ENCODE measurements at regions not wholly inside any gene's neighbourhood (a gene's known extent, or its start where the extent isn't known, plus 50 kb on each side); places are given as distances from the start of the nearest gene placed in this dataset.
"Not testable (repeated sequence)": the region's sequence is repeated elsewhere in the genome, so short reads cannot be mapped to it uniquely, and the experiment has no call there.

GRCh38 chr9:81335879-81336421 lies 353.4 kb downstream of the TLE1 start:
- DNase-seq: no peak

GRCh38 chr9:81321551-81321950 lies 367.8 kb downstream of the TLE1 start:
- no peak for DNase-seq

DNA sequence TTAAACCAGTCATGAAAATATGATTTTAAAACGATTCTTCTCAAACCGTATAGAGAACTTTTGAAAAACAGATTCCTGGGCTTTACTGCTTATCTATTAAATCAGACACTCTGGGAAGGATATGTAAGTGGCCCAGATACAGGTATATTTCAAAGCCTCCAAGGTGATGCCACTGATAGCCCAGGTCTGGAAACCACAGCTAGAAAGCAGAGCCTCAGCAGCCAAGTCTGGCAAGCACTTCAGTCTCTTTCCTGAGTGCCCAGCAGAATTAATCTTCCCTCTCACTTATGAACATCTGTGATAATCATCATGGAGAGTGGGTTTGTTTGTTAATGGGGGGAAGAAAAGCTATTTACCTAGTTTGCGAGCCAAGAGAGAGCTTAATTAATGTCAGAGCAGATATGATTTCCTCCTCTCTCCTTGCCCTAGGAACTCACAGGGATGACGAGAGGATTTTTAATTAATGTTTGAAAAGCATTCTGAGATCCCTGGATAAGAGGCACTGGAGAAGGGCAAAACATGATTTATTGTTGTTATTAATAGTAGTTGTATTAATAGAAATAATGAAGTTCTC lies 368.4 kb downstream of the TLE1 start:
- no peak for DNase-seq

GRCh38 chr9:81318571-81318970 lies 370.8 kb downstream of the TLE1 start:
- no peak for DNase-seq

- no peak for DNase-seq
Observed at GRCh38 chr9:81317939-81318338, 371.4 kb downstream of the TLE1 start.

DNA sequence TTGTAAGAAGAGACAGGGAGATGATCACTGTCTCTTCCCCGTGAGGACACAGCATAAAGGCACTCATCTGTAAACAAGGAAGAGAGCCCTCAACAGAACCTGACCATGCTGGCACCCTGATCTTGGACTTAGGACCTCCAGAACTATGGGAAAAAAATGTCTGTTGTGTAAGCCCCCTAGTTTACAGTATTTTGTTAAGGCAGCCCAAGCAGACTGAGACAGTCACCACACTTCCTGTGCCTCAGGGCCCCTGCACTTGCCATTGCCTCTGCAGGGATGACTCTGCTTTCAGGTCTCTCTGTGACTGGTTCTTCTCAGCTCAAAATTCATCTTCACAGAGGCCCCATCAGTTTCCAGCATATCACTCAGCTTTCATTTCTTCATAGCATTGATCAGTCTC lies 372.1 kb downstream of the TLE1 start:
- DNase-seq: no peak

DNA sequence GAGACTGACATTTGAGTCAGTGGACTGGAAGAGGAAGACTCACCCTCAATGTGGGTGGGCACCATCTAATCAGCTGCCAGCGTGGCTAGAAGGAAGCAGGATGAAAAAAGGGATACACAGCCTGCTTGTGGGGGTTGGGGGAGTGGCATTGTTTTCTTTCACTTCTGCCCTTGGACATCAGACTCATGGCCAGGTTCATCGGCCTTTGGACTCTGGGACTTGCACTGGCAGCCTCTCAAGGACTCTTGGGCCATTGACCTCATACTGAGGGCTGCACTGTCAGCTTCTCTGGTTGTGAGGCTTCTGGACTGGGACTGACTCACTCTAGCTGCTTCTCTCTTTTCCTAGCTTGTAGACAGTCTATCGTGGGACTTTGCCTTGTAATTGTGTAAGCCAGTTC lies 374.9 kb downstream of the TLE1 start:
- DNase-seq: peak in 1 of 2 donors; percentile 53

GRCh38 chr9:81313877-81314276 lies 375.5 kb downstream of the TLE1 start:
- DNase-seq: no peak

GRCh38 chr9:81312346-81312745 lies 377.0 kb downstream of the TLE1 start:
- DNase-seq: no peak

- no peak for DNase-seq
Observed at GRCh38 chr9:81308404-81308803, 380.9 kb downstream of the TLE1 start.

DNA sequence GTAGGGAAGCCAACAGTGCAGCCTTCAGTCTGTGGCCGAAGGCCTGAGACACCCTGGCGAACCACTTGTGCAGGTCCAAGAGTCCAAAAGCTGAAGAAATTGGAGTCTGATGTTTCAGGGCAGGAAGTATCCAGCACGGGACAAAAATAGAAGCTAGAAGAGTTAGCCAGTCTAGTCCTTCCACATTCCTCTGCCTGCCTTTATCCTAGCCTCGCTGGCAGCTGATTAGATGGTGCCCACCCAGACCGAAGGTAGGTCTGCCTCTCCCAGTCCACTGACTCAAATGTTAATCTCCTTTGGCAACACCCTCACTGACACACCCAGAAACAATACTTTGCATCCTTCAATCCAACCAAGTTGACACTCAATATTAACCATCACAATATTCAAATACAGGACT lies 381.6 kb downstream of the TLE1 start:
- DNase-seq: not testable (repeated sequence)

DNA sequence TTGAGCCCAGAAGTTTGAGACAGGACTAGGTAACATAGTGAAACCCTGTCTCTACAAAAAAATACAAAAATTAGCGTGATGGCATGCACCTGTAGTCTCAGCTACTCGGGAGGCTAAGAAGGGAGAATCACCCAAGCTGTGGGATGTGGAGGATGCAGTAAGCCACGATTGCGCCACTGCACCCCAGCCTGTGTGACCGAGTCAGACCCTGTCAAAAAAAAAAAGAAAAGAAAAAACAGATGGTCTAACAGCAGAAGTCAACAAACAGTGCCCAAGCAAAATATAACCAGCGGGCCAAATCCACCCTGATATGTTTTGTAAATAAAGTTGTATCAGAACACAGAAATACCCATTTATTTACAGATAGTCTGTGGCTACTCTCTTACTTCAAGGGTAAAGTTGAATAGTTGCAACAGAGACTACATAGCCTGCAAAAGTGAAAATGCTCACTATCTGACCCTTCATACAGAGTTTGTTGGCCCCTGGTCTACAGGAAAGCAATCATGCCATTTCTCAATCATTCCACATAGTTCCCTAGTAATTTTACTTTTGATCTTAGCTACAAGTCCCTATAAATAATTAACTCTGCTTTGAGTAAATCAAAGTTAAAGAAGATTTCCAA lies 383.7 kb downstream of the TLE1 start:
- no peak for DNase-seq

DNA sequence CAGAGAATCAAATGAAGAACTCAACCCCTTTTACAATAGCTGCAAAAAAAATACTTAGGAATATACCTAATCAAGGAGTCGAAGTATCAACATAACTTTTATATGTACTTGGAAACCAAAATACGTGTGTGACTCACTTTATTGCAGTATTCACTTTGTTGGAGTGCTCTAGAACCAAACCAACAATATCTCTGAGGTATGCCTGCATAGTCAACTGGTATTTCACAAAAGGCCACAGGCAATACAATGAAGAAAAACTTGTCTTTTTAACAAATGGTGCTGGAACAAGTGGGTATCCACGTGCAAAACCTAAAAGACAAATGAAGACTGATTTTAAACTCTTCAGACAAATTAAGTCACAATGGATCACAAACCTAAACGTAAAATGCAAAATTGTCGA lies 385.7 kb downstream of the TLE1 start:
- DNase-seq: no peak

DNA sequence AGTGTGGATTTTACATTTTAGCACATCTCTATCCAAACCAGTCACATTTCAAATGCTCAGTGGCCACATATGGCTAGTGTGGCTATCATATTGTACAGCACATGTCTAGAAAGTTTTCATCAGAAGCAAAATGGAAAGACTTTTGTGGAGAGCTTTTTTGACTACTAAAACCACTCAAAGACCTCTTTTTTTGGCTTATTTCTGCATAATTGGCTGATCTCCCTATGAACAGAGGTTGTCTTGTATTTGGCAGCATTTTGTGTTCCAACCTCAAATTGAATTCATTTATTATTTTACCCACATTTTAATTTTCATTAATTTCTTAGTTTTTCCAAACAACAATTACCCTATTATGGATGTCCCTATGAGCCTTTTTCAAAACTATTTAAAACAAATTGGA lies 395.7 kb downstream of the TLE1 start:
- no peak for DNase-seq

DNA sequence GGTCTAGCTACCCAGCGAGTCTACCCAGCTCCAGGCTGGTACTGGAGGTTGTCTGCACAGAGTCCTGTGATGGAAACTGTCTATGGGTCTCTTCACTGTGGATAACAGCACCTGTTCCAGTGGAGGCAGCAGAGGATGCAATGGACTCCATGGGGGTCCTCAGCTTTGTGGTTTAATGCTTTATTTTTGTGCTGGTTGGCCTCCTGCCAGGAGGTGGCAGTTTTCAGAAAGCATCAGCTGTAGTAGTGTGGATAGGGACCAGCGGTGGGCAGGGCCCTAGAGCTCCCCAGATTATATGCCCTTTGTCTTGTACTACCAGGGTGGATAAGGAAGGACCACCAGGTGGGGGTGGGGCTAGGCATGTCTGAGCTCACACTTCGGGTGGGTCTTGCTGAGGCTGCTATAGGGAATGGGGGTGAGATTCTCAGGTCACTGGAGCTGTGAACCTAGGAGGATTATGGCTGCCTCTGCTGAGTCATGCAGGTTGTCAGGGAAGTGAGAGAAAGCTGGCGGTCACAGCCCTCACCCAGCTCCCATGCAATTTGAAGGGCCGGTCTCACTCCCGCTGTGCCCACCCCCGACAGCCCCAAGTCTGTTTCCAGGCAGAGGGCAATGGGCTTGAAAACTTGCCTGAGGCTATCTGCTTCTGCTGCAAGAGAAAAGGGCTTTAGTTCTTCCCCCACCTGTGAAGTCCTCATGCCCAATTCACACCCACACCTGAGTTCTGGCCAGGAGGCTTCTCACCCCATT lies 397.1 kb downstream of the TLE1 start:
- DNase-seq: no peak

- no peak for DNase-seq
Observed at GRCh38 chr9:81289622-81290021, 399.7 kb downstream of the TLE1 start.

DNA sequence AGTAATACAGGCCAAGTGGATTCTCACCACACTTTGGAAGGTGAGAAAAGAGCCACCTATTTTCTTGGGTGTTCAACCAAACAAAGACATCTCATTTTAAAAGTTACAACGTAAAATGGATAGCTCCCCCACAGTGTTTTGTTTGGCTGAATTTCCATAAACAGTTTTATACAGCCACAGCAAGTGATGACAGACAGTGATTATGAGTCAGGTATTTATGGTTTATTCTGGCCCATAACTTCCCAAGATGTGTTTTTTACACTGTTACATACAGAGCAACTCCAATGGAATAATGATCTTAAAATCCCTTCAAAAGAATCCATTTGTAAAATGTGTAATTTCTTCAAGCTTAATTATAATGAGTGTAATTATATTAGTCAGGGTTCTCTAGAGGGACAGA lies 421.3 kb downstream of the TLE1 start:
- no peak for DNase-seq

GRCh38 chr9:81266674-81267073 lies 422.7 kb downstream of the TLE1 start:
- no peak for DNase-seq

GRCh38 chr9:81266086-81266485 lies 423.3 kb downstream of the TLE1 start:
- no peak for DNase-seq

DNA sequence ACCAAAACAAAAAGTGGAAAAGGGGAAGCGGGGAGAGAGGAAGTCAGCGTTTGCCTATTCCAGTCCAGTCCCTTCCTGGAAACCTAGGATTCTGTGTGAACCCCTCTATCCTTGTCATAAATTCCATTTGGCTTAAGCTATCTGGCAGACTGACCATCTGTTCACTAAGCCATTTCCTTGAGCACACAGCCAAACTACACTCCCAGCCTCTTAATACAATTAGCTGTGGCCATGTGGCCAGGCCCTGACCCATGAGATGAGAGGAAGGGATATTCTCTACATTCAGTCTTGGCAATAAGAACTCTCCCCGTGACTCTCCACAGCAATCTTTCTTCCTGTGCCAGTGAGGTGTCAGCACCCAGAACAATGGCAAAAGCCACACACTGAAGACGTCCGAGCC lies 424.8 kb downstream of the TLE1 start:
- DNase-seq: no peak

GRCh38 chr9:81259896-81260295 lies 429.5 kb downstream of the TLE1 start:
- peak; percentile 25 to 32 for DNase-seq

GRCh38 chr9:81256368-81256767 lies 433.0 kb downstream of the TLE1 start:
- DNase-seq: no peak

DNA sequence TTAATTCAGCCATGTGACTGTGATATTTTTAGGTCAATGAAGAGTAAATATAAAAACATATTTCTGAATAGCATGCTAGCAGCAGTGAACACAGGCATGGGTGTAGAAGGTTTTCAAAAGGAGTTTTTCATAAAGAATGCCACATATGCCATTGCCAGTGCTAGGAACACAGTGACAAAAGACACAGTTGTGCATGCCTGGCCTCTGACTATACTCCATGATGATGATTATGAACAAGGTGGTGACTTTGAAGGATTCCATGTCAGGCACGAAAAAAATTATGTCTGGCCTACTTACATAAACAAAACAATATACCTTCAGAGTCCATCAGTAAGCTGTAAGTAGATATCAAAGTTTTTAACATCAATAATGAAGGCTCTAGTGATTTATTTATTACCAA lies 438.7 kb downstream of the TLE1 start:
- no peak for DNase-seq

DNA sequence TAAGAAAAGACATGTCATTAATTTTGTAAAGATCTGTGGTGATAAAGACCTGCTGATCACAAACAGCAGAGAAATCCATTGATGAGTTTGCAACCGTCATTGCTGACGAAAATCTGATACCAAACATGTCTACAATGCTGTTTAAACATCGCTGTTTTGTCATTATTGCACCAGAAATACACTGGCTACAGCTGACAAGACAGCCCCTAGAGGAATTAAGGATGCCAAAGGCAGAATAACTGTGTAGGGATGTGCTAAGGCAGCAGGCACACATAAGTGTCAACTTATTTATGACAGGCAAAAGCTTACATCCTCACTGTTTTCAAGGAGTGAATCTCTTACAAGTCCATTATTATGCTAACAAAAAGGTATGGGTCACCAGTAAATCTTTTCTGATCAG lies 439.3 kb downstream of the TLE1 start:
- DNase-seq: no peak
